NCI-H1105 (cell line): ENCODE measurements at regions not wholly inside any gene's neighbourhood (a gene's known extent, or its start where the extent isn't known, plus 50 kb on each side); places are given as distances from the start of the nearest gene placed in this dataset.

Experiments
- DNase-seq: peaks from one replicate; lab custom pipeline; 2025; lab: John Stamatoyannopoulos, UW

DNA sequence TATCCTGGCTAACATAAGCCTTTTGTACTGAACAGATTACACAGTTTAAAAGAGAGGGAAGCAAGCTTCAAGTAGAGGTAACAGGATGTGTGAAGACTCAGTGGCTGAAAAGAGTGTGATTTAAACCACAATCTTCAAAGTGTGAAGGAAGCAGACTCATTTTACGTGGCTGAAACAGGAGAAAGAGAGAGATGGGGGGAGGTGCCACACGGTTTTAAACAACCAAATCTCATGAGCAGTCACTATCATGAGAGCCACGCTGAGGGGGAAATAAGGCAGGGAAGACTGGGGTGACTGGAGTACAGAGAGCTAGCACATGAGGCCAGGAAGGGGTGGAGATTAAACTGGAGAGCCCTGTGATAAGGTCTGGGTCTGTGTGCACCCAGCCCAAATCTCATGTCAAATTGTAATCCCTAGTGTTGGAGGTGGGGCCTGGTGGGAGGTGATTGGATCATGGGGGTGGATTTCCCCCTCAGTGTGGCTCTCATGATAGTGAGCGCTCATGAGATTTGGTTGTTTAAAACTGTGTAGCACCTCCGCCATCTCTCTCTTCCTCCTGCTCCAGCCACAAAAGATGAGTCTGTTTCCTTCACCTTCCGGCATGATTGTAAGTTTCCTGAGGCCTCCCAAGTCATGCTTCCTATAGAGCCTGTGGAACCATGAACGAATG lies 318.6 kb upstream of the CD180 start:
- DNase-seq: no peak

DNA sequence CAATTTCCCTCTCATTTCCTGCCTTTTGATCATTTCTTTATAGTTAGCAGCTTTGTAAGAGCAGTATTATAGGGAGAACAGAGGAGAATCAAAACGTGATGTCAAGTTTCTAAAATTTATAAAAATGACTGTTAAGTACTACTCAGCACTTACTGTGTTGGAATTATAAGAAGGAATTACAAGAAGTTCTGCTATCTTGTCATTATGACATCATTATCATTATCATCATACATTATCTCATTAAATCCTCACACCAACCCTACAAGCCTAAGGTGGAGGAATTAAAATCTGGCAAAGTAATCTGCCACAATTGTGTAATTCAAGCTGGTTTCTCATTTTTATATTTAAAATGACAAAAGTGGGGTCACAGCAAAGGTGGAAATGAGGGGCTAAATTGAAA lies 316.2 kb upstream of the CD180 start:
- DNase-seq: no peak

DNA sequence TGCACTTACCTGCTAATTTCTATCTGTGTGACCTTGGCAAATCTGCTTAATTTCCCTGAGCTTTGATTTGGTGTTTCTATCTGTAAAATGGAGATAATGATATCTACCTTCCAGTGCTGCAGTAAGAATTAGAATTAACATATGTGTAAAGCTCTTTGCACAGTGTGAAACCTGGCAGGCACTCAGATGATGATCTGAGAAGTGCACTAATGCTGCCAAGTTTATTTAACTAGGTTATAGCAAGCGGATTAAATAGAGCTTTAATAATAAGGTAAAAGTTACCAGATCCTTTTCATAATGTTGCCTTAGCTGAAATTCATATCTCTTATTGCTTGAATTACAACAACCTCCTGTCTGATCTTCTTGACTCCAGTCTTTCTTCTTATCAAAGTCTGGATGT lies 315.3 kb upstream of the CD180 start:
- no peak for DNase-seq

DNA sequence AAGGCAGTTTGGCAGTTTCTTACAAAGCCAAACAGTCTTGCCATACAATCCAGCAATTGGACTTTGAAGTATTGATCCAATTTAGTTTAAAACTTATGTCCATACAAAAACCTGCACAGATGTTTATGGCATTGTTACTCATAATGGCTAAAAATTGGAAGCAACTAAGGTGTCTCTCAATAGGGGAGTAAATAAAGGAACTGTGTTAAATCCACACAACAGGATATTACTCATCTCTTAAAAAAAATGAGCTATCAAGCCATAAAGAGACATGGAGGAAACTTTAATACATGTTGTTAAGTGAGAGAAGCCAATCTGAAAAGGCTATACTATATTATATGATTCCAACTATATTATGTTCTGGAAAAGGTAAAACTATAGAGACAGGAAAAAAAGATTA lies 313.6 kb upstream of the CD180 start:
- no peak for DNase-seq

DNA sequence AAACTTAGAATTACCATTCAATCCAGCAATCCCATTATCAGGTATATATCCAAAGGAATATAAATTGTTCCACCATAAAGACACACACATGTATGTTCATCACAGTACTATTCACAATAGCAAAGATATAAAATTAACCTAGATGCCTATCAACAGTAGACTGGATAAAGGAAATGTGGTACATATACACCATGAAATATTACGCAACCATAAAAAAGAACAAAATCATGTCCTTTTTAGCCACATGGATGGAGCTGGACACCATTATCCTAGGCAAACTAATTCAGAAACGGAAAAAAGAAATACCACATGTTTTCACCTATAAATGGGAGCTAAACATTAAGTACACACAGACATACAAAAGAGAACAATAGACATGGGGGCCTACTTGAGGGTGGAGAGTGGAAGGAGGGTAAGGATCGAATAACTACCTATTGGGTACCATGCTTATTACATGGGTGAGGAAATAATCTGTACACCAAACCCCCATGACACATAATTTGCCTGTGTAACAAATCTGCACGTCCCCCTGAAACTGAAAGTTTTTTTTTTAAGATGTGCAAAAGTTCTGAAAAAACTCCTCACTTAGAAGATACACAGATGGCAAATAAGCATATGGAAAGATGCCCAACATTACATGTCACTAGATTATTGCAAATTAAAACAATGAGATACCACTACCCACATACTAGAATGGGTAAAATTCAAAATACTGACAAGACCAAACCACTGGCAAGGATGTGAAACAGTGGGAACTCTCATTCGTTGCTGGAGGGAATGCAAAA lies 313.0 kb upstream of the CD180 start:
- no peak for DNase-seq

DNA sequence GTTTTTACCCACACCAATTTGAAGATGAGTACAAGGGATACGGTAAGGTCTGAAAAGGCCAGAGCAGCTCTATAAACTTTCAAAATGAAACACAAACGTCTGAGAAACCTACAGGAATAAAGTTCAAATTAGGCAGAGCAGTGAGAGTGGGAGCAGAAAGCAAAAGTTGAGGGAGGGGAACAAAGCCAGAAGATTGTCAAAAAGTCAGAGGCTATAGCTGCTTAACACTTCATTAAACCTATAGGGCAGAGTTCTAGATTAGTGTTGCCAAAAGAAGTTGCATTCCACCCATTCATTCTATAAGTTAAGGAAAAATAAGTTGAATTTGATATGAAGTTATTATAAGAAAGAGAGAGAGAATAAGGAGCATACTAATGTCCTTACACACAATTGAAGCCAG lies 309.6 kb upstream of the CD180 start:
- DNase-seq: no peak

DNA sequence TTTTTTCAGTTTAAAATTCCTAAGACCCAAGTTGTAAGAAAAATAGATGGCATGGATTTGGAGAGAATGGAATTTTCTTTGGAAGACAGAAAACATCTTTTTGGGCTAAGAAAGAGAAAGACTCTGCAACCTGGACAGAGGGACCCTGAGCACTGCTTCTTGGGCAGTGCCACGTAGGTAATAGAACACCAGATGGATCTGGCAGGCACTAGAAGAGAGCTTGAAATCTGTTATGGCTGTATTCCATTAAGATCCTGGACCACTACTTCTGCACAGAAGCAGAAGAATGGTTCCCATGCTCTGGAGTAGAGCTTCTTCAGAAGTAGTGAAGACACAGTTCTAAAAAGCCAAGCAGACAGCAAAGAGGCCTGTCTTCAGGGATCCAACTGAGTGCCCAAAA lies 306.4 kb upstream of the CD180 start:
- no peak for DNase-seq

DNA sequence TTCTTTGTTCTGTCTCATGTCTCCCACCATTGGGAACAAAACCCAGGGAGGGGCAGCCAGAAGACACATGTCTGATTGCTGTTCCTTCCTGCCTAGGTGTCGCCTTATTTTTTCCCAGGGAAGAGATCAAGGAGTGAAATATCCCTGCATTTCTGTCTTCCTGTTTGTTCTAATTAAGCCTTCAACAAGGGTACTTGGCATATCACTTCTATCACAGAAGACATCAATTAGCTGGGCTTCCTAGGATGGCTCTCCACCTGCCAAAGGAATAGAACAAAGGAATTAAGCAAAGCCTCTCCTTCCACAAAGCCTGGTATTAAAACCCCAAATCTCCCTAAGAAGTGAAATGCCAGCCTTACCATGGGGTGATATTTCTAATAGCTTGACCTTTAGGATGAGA lies 299.5 kb upstream of the CD180 start:
- DNase-seq: no peak

DNA sequence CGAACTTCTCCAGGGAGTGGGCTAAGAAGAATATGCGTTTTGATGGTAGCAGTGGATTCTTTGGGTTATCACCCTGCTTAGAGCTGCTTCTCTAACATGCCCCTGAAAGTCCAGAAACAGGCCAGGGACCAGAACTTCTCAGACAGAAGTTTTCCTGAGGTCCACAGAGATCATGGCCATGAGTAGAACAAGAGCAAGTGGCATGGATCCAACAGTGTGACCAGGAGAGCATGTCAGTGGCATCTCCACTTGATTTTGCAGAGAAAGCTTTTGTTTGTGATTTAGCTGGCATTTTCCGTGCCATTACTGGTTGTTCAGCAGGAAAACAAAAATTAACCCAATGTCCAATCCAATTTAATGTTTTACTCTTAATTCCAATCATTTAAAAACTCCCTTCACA lies 298.5 kb upstream of the CD180 start:
- DNase-seq: no peak

DNA sequence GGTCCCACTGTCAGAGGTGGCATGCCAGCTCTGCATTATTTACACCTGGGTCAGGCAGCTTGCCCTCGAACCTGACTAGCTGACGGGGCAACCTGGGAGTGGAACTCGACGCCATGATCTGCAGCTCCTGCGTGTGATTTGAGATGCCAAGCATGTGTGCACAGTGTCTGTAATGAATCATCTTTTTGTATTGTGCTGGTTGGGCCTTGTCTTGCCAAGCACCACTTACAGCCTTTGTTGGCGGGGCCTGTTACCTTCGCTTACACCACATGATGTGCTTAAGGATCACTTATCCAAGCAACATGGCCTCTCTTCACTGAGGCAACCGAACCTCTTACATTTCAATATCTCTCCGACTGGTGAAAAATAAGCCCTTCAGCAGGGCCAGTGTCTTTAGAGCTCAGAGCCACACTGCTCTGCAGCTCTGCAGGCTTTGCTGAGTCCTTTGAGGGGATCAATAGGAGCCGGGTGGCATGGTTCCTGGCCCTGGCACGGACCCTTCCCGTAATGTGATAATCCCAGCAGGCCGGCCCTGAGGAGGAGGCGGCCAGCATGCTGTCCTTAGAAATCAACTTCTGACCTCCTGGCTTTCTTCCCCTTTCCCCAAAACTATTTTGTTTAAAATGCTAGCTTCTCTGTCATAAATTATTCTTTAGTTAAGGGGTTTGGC lies 297.7 kb upstream of the CD180 start:
- no peak for DNase-seq

DNA sequence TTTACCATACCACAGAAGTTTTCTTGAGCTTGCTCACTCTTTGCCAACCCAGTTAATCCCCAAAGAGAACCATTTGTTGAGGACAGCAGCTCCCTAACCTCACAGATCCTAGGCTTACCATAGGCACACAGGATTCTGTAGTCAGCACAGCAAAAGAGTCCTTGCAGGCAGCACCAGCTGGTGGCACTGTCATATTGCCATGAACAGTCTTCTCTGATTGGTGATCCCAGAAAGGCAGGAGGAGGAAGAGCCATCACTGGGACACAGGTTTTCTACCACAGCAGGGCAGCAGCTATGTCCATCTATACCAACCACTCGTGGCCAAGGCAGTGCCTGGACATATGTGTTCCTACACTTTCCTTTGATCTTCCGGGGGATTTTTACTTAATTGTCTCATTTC lies 297.1 kb upstream of the CD180 start:
- DNase-seq: no peak

DNA sequence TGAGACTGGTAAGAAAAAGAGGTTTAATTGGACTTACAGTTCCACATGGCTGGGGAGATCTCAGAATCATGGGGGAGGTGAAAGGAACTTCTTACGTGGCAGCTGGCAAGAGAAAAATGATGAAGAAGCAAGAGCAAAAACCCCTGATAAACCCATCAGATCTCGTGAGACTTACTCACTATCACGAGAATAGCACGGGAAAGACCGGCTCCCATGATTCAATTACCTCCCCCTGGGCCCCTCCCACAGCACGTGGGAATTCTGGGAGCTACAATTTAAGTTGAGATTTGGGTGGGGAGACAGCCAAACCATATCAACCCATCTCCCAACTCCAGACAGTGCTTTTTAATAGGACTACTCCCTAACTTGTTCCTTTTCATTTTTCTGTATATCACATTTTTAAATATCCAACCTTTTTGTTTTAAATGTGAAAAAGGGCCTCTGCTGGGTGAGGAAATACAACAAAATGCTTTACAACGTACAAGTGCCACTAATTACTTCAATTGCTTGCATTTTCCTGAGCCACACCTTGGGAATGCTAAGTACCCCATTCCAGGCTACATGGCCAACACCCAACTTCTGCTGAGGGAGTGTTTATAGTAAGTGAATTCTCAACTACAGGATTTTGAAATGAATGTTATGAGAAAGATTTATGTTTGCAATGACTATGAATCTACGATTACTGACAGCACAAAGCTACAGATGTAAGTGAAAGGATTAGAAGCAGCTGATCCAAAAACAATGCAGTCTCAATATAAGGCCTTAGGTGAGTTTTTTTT lies 294.1 kb upstream of the CD180 start:
- no peak for DNase-seq

DNA sequence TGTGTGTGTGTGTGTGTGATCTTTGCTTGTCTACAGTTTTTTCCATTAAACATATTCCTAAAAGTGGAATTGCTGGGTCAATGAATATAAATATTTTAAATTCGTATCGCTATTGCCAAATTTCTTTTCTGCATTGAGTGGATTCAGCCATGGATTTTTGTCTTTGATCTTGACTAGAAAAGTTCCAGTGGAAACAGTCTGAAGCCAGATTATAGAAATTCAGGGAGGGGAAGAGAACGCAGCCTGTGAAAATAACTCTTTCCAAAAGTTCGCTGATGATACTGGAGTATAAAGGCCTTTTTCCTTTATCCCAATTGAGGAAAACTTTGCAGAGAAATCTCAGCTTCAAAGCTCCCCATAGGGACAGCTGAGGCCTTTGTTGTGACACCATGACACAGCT lies 292.3 kb upstream of the CD180 start:
- no peak for DNase-seq

DNA sequence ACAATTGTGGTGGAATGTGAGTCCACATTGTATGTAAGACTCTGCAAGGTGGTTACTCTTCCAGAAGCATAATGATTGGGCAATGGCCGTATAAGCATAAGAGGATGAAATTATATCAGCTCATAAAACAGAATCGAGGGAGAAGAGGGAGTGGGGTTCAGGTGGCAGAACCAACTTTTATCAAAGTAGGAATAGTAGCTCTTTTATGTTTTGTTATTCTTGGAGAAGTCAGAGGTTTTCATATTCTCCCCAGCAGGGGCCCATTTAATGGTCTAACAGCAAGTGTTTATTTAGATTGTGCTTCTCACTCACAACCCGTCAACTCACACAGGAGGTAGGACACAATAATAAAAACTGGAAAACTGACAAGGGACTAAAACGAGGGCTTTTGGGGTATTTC lies 291.3 kb upstream of the CD180 start:
- no peak for DNase-seq

DNA sequence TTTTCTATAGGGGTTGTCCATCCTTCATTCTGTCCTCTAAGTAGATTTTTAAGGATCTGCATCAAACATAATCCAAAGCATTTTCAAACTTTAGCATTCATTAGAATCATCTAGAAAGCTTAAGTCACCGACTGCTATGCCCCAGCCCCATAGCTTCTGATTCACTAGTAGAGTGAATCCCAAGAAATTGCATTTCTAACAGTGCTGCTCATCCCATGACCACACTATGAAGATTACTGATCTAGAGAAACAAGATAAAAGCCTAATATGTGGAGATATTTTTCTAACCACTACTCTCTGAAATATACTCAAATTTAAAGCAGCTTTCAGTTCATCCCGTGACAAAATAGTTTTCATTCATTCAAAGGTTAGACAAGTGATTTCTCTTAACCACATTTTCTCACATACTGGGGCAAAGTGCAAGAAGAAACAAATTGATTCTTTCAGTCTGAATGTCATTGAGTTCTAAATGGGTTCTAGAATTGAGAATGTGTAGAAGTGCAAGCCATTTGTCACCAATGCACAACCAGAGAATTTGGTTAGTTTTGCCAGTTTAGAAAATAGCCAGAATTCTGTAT lies 286.9 kb upstream of the CD180 start:
- DNase-seq: no peak

DNA sequence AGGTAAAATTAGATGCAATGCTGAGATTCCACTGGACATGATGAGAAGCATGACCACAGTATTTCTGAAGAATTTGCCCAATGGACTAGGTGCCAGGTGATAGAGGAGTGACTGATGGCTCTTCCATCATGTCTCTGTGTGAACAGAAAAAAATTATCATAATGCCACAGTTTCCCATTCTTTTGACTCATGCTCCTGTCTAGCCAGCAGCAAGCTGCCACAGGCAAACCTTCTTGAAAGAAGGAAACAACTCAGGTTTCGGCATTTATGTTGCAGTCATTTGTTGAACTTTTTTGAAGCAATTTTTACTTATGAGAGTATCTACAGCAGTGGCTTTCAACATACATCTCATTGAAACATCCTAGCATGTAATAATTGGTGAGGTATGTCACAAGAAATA lies 284.8 kb upstream of the CD180 start:
- DNase-seq: no peak

DNA sequence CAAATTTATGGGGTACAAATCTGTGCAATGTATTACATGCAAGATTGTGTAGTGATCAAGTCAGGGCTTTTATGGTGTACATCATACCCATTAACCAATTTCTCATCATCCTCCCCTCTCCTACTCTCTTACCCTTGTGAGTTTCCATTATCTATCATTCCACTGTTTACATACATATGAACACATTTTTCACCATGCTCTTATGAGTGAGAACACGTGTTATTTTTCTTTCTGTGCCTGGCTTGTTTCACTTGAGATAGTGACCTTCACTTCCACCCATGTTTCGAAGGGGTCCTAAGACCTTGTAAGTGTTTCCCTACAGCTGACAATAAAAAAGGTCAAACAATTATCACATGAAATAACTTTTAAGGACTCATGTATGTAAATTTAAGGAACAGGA lies 281.7 kb upstream of the CD180 start:
- no peak for DNase-seq

DNA sequence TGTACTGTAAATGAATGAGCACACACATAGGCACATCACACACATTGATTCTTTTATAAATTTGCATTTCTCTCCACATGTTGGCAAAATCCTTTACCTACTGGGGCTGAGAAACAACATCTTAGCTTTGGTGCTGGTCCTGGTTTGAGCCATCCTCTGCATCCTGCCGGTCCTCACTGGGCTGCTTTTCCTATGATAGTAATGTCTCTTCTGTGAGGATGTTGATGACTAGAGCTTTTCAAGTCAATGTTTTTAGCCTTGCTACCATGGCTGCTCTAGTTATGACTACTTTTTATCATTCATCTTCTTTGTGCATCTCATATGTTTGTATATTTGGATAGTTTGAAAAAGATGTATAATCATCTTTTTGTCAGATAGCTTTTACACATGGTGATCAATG lies 280.4 kb upstream of the CD180 start:
- no peak for DNase-seq

DNA sequence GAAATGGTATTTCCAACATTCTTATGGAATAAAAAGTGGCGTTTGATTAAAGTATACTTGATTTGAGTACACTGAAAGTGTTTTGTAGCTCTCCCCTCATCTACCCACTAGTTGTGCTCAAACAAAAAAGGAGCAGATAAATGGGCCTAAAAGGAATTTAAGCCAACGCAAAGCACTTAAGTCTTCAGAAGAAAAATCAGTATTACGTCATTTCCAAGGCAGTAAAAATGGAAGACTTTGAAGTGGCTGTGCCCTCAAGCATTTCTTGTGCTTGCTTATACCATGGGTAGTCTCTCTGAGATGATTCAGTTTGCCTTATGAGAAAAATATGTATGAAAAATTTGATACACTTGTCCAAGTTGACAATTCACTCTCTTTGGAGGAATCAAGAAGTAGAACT lies 279.9 kb upstream of the CD180 start:
- no peak for DNase-seq

DNA sequence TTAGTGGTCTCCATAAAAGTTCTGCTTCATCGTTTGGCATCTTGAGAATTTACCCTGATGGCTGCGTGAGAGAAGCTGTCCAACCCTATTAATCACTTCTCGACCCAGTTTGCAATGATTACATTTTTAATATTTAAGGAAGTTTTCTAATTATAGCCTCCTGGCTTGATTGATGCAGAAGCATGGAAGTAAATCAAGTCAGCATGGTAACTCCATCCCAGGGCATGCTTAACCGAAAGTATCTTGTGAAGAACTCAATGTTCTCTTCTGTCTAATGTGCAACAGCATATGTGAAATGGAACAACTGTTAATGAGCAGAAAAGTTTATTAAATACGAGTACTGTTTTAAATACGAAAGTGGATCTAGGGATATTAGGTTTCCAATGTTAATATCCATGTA lies 278.9 kb upstream of the CD180 start:
- DNase-seq: no peak

DNA sequence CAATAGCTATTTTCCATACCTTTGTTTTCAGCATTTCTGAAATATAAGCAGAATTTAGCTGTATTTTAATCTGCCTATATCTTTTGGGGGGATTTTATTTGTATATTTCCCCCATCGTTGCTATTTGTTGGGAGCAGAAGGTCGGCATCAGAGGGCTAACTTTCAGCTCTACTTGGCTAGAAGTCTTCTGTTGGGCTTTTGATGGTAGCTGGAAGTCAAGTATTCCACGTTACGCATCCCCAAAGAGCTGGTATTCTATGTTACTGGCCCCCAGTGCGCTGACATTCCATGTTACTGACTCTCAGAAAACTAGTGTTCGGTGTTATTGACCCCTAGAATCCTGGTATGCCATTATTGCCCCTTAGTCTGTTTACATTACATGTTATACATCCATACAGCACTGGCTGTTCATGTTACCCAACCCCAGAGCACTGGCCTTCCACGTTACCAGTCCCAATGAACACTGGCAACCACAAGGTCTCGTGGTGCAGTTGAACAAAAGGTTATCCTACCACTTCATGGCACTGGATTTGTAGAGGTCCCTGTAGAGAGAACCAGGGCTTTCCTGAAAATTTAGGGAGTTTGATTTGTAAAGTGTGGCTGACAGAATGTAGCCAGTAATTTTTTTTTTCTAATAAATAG lies 278.1 kb upstream of the CD180 start:
- no peak for DNase-seq

DNA sequence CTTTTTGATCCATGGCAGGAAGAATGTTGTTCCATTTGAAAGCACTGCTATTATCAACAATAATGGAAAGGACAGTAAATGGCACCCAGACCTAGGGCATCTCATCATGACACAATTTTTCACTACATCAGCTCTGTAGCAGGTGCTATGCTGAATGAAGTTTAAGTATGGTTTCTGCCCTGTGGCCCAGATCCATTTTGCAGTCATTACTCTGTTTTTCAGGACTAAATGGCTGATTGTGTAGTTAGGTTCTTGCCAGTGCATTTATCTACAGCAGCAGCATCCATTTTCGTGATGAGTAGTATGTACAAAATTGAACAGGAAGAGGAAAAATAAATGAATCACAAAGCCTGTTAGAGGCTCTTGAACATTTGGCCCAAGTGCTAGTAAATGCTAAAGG lies 270.5 kb upstream of the CD180 start:
- DNase-seq: no peak
